ENCODE measurements at regions not wholly inside any gene's neighbourhood (a gene's known extent, or its start where the extent isn't known, plus 50 kb on each side); places are given as distances from the start of the nearest gene placed in this dataset.

DNA sequence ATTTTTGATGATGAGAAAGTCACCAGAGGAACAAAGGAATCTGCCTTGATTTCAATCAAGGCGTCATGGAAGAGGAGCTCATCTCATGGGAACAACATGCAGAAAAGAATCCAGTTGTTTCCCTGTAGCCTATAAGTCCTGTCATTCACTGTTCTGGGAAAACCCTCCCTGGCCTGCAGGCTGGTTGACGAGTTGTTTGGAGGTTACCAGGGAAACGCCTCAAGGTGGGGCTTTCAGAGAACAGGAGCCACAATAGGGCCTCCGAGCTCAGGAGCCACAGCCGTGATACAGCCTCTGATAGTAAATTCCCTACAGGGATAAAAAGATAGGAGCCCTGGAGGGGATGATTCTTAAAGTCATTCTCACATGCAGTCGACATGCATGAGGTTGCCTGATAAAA, 135.2 kb downstream of the PSMG1 start:
- TF ChIP-seq, protein P1, sequence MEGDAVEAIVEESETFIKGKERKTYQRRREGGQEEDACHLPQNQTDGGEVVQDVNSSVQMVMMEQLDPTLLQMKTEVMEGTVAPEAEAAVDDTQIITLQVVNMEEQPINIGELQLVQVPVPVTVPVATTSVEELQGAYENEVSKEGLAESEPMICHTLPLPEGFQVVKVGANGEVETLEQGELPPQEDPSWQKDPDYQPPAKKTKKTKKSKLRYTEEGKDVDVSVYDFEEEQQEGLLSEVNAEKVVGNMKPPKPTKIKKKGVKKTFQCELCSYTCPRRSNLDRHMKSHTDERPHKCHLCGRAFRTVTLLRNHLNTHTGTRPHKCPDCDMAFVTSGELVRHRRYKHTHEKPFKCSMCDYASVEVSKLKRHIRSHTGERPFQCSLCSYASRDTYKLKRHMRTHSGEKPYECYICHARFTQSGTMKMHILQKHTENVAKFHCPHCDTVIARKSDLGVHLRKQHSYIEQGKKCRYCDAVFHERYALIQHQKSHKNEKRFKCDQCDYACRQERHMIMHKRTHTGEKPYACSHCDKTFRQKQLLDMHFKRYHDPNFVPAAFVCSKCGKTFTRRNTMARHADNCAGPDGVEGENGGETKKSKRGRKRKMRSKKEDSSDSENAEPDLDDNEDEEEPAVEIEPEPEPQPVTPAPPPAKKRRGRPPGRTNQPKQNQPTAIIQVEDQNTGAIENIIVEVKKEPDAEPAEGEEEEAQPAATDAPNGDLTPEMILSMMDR (IDR thresholded peaks at IDR 0.05): no peak
- DNase-seq: no peak
- Histone ChIP-seq H3K27me3 (no peaks in the 10 kb centered on the region), H3K27ac (no peak overlapping the region), H3K36me3 (no peaks in the 10 kb centered on the region), H3K9me3 (no peaks in the 10 kb centered on the region), H3K4me1 (peaks cover 0 to 14% (median 7%) of the 10 kb centered on the region in 4 donors), H3K4me3 (no peak overlapping the region)
- intact Hi-C loops (cut with DNase I; ENCODE audit: low total_unique reads): no loop called here

DNA sequence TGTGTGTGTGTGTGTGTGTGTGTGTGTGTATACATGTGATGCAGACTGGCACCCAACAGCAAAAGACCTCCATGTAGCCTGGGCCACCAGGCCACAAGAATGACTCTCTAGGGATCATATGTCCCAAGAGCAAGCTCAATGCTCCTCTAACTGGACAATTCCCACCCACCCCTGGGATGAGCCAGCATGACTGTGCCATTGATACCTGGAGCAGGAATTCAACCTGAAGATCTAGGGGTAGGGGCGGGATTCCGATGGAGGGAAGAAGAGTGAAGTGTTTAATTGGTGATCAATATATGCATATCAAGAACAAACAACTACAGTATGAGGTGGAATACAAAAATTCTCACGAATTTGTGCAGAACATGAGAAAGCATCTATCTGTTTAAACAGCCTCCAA, 136.2 kb downstream of the PSMG1 start:
- Histone ChIP-seq H3K9me3 (no peaks in the 10 kb centered on the region), H3K4me3 (no peak overlapping the region), H3K4me1 (peaks cover 0 to 14% (median 7%) of the 10 kb centered on the region in 4 donors), H3K36me3 (no peaks in the 10 kb centered on the region), H3K27me3 (no peaks in the 10 kb centered on the region), H3K27ac (no peak overlapping the region)
- DNase-seq: no peak
- intact Hi-C loops (cut with DNase I; ENCODE audit: low total_unique reads): no loop called here
- TF ChIP-seq, protein P1 (IDR thresholded peaks at IDR 0.05): no peak

DNA sequence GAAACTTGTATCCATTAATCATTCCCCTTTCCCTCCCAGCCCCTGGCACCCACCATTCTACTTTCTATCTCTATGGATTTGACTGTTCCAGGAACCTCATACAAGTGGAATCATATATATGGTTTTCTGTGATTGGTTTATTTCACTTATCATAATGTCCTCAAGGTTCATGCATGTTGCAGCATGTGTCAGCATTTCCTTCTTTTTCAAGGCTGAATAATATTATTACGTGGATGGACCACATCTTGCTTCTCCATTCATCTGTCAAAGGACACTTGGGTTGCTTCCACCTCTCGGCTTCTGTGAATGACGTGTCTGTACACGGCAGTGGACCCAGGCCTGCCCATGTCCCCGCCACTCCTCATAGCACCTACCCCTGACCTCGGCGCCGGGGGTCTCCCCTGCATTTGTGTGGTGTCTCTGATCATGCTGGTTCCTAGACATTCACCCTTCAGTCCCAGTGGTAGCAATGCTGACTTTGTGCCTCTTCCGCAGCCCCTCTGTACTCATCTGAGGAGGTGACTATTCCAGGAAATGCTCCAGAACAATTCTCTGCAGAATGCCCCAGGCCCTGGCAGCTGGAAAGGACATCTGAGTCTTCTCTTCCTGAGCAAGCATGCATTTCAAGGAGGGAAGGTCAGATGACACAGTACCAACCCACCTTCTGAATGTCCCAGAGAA, 136.9 kb downstream of the PSMG1 start:
- peaks cover 0 to 9% (median 5%) of the 10 kb centered on the region in 4 donors for H3K4me1 ChIP-seq
- H3K27ac ChIP-seq: no peak overlapping the region
- DNase-seq: no peak
- H3K9me3 ChIP-seq: no peaks in the 10 kb centered on the region
- H3K4me3 ChIP-seq: no peak overlapping the region
- no peaks in the 10 kb centered on the region for H3K36me3 ChIP-seq
- intact Hi-C loops (cut with DNase I; ENCODE audit: low total_unique reads): no loop called here
- TF ChIP-seq, protein P1 (IDR thresholded peaks at IDR 0.05): no peak
- H3K27me3 ChIP-seq: no peaks in the 10 kb centered on the region

DNA sequence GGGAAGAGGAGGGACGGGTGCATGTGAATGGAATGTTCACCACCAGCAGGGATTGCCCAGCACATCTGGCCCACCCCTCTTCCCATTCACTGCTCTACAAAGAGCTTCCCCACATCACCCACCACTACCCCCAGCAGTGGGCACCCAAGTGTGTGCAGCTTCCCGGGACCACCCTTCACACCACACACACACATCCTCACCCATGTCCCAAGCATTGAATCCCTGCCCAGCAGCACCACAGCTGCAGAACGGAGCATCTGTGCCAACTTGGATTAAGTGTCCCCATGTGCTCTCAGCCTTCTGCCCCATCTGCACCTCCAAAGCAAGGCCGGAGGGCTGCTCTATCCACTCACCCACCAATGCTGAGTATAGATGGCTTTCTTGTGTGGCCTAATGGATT, 141.4 kb downstream of the PSMG1 start:
- H3K36me3 ChIP-seq: no peaks in the 10 kb centered on the region
- no peaks in the 10 kb centered on the region for H3K9me3 ChIP-seq
- H3K4me1 ChIP-seq: no peaks in the 10 kb centered on the region
- DNase-seq: no peak
- no peak overlapping the region for H3K27ac ChIP-seq
- no peaks in the 10 kb centered on the region for H3K27me3 ChIP-seq
- no peak overlapping the region for H3K4me3 ChIP-seq
- intact Hi-C loops (cut with DNase I; ENCODE audit: low total_unique reads): no loop called here
- TF ChIP-seq, protein P1 (IDR thresholded peaks at IDR 0.05): no peak

DNA sequence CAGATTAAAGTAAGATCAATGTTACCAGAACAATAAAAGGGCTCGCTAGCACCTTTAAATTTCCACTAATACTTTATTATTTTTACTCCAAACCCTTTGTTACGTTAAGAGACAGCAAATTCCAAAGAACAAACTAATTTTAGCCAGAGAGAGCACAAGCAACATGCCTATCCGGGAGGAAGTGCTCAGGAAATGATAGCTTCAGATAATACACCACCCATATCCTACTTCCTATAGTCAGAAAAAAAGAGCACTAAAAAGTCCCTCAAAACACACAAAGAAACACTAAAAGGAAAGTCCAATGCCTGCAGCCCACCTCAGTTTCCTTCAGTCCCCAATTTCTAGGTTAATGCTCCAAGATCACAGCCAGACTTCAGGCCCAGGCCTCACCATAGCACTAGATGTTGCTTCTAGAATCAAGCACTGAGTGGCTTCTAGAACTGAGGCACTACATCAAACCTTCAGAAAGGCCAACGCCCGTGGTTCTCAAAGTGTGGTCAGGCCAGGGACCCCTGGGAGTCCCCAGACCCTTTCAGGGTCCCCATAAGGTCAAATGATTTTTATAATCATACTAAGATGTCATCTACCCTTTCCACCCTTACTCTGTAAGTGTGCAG, 142.6 kb downstream of the PSMG1 start:
- H3K4me1 ChIP-seq: no peaks in the 10 kb centered on the region
- DNase-seq: no peak
- intact Hi-C loops (cut with DNase I; ENCODE audit: low total_unique reads): no loop called here
- no peaks in the 10 kb centered on the region for H3K9me3 ChIP-seq
- H3K27ac ChIP-seq: no peak overlapping the region
- no peaks in the 10 kb centered on the region for H3K36me3 ChIP-seq
- H3K27me3 ChIP-seq: no peaks in the 10 kb centered on the region
- no peak overlapping the region for H3K4me3 ChIP-seq
- TF ChIP-seq, protein P1 (IDR thresholded peaks at IDR 0.05): no peak
